GM12801 (cell line): ENCODE measurements at regions not wholly inside any gene's neighbourhood (a gene's known extent, or its start where the extent isn't known, plus 50 kb on each side); places are given as distances from the start of the nearest gene placed in this dataset.

Source experiments
- CTCF ChIP-seq: IDR thresholded peaks from one replicate; pipeline ENCODE4 v1.5.1; 2011; ENCODE audit warnings: control low read depth; ENCODE audit not compliant: insufficient read length; ENCODE audit errors: extremely low read depth

- TF ChIP-seq CTCF = no peak
Measured at GRCh38 chr5:167156446-167156845, 1135.0 kb upstream of the WWC1 start.

- no peak for TF ChIP-seq CTCF
Measured at GRCh38 chr5:167158588-167158987, 1132.9 kb upstream of the WWC1 start.

GRCh38 chr5:167160388-167160787 lies 1131.1 kb upstream of the WWC1 start:
- TF ChIP-seq CTCF = no peak

GRCh38 chr5:167166696-167167095 lies 1124.7 kb upstream of the WWC1 start:
- TF ChIP-seq CTCF = no peak

GRCh38 chr5:167167191-167167795 lies 1124.2 kb upstream of the WWC1 start:
- TF ChIP-seq CTCF = no peak

- TF ChIP-seq CTCF = no peak
Measured at GRCh38 chr5:167168971-167169370, 1122.5 kb upstream of the WWC1 start.

- no peak for TF ChIP-seq CTCF
Measured at GRCh38 chr5:167171056-167171455, 1120.4 kb upstream of the WWC1 start.
